Glutamatergic neuron (in vitro differentiated cells): ENCODE measurements at regions not wholly inside any gene's neighbourhood (a gene's known extent, or its start where the extent isn't known, plus 50 kb on each side); places are given as distances from the start of the nearest gene placed in this dataset.
A peak's percentile ranks its signal among the peaks of the same experiment; 100 is the strongest.

ENCODE experiments used
- DNase-seq: peaks from one replicate; pipeline ENCODE4 v3.0.0; 2022
- H3K27ac Mint-ChIP-seq: one replicate; pipeline ENCODE4 v1.8.0; 2020; ENCODE audit warnings: mild to moderate bottlenecking, mixed read lengths, inconsistent platforms; ENCODE audit not compliant: unreplicated experiment
- H3K27me3 Mint-ChIP-seq: one replicate; pipeline ENCODE4 v1.8.0; 2020; ENCODE audit warnings: mild to moderate bottlenecking, moderate library complexity, mixed read lengths, inconsistent platforms; ENCODE audit not compliant: unreplicated experiment
- H3K36me3 Mint-ChIP-seq: one replicate; pipeline ENCODE4 v1.8.0; 2020; ENCODE audit warnings: mild to moderate bottlenecking, mixed read lengths, inconsistent platforms; ENCODE audit not compliant: unreplicated experiment
- H3K4me1 Mint-ChIP-seq: one replicate; pipeline ENCODE4 v1.8.0; 2020; ENCODE audit warnings: mild to moderate bottlenecking, low read depth, mixed read lengths, inconsistent platforms; ENCODE audit not compliant: unreplicated experiment
- H3K4me3 Mint-ChIP-seq: one replicate; pipeline ENCODE4 v1.8.0; 2020; ENCODE audit warnings: mild to moderate bottlenecking, mixed read lengths, inconsistent platforms; ENCODE audit not compliant: unreplicated experiment
- H3K9me3 Mint-ChIP-seq: one replicate; pipeline ENCODE4 v1.8.0; 2020; ENCODE audit warnings: mild to moderate bottlenecking, moderate library complexity, mixed read lengths, inconsistent platforms; ENCODE audit not compliant: unreplicated experiment
- CTCF ChIP-seq: fragments of 200-600 bp; sonication (generic); IDR thresholded peaks from one replicate; pipeline ENCODE4 v1.5.0; 2021; ENCODE audit not compliant: partially characterized antibody, unreplicated experiment

- Mint-ChIP-seq H3K27ac (peak overlapping the region; percentile 2), H3K9me3 (peaks cover 2% of the 10 kb centered on the region), H3K36me3 (no peaks in the 10 kb centered on the region), H3K4me1 (peaks cover 14% of the 10 kb centered on the region), H3K4me3 (no peak overlapping the region), H3K27me3 (peaks cover 4% of the 10 kb centered on the region)
- no peak for DNase-seq
- TF ChIP-seq CTCF = no peak
These were observed 121.1 kb downstream of the PLEKHG1 start for GRCh38 chr6:150720774-150721233.

GRCh38 chr6:150721418-150722266 is 122.0 kb downstream of the PLEKHG1 start:
- Mint-ChIP-seq H3K4me1 (peaks cover 14% of the 10 kb centered on the region), H3K27ac (no peak overlapping the region), H3K9me3 (peaks cover 2% of the 10 kb centered on the region), H3K36me3 (no peaks in the 10 kb centered on the region), H3K4me3 (no peak overlapping the region), H3K27me3 (peaks cover 4% of the 10 kb centered on the region)
- TF ChIP-seq CTCF = no peak
- no peak for DNase-seq

- no peak for TF ChIP-seq CTCF
- H3K9me3 Mint-ChIP-seq = peaks cover 2% of the 10 kb centered on the region
- H3K4me1 Mint-ChIP-seq = peaks cover 14% of the 10 kb centered on the region
- no peak overlapping the region for H3K27ac Mint-ChIP-seq
- H3K27me3 Mint-ChIP-seq = peaks cover 4% of the 10 kb centered on the region
- DNase-seq = no peak
- H3K36me3 Mint-ChIP-seq = no peaks in the 10 kb centered on the region
- no peak overlapping the region for H3K4me3 Mint-ChIP-seq
These were observed 123.1 kb downstream of the PLEKHG1 start for GRCh38 chr6:150722614-150723344.

- no peak overlapping the region for H3K4me3 Mint-ChIP-seq
- TF ChIP-seq CTCF = no peak
- peaks cover 2% of the 10 kb centered on the region for H3K9me3 Mint-ChIP-seq
- H3K27ac Mint-ChIP-seq = no peak overlapping the region
- H3K4me1 Mint-ChIP-seq = peaks cover 14% of the 10 kb centered on the region
- H3K36me3 Mint-ChIP-seq = no peaks in the 10 kb centered on the region
- DNase-seq = no peak
- H3K27me3 Mint-ChIP-seq = peaks cover 4% of the 10 kb centered on the region
These were observed 123.6 kb downstream of the PLEKHG1 start for GRCh38 chr6:150723345-150723658.

GRCh38 chr6:150723857-150724256 is 124.2 kb downstream of the PLEKHG1 start:
- no peaks in the 10 kb centered on the region for H3K36me3 Mint-ChIP-seq
- peaks cover 2% of the 10 kb centered on the region for H3K9me3 Mint-ChIP-seq
- no peak overlapping the region for H3K27ac Mint-ChIP-seq
- TF ChIP-seq CTCF = no peak
- no peak overlapping the region for H3K4me3 Mint-ChIP-seq
- H3K27me3 Mint-ChIP-seq = peaks cover 4% of the 10 kb centered on the region
- no peak for DNase-seq
- H3K4me1 Mint-ChIP-seq = peaks cover 14% of the 10 kb centered on the region
